Upper lobe of right lung (tissue), 1 donor: ENCODE measurements at regions not wholly inside any gene's neighbourhood (a gene's known extent, or its start where the extent isn't known, plus 50 kb on each side); places are given as distances from the start of the nearest gene placed in this dataset.

Experiments
- ATAC-seq: fragments of 200-7000 bp; cut with Tn5 transposase; one replicate; pipeline ENCODE4 v1.9.1; 2020; ENCODE audit warnings: mild to moderate bottlenecking, moderate library complexity
- DNase-seq: peaks from one replicate; pipeline ENCODE4 v3.0.0-alpha.2; 2020
- H3K27ac ChIP-seq: fragments of 200-600 bp; one replicate; pipeline ENCODE4 v1.8.0; 2022
- H3K27me3 ChIP-seq: fragments of 200-600 bp; one replicate; pipeline ENCODE4 v1.8.0; 2022; ENCODE audit warnings: mild to moderate bottlenecking
- H3K36me3 ChIP-seq: fragments of 200-600 bp; one replicate; pipeline ENCODE4 v1.8.0; 2022
- H3K4me1 ChIP-seq: fragments of 200-600 bp; one replicate; pipeline ENCODE4 v1.8.0; 2022
- H3K4me3 ChIP-seq: fragments of 200-600 bp; one replicate; pipeline ENCODE4 v1.8.0; 2022; ENCODE audit warnings: mild to moderate bottlenecking
- H3K9me3 ChIP-seq: fragments of 200-600 bp; one replicate; pipeline ENCODE4 v1.8.0; 2022
- CTCF ChIP-seq: fragments of 200-600 bp; IDR thresholded peaks from one replicate; pipeline ENCODE4 v1.8.0; 2022; ENCODE audit warnings: antibody characterized with exemption
- intact Hi-C: fragments of 100-400 bp; cut with DNase I; formaldehyde crosslinking; loops from one replicate; pipeline ENCODE4 v1.11.0; 2022
- donor health status: DM: no; HTN: yes; CAD: no; lungs with severe emphysema.

- ATAC-seq (no peak), DNase-seq (no peak)
- intact Hi-C loops = no loop called here
- H3K27me3 ChIP-seq = no peaks in the 10 kb centered on the region
- H3K4me3 ChIP-seq = no peak overlapping the region
- no peak overlapping the region for H3K27ac ChIP-seq
- H3K9me3 ChIP-seq = no peaks in the 10 kb centered on the region
- H3K4me1 ChIP-seq = no peaks in the 10 kb centered on the region
- H3K36me3 ChIP-seq = no peaks in the 10 kb centered on the region
- no peak for TF ChIP-seq CTCF
Observed at GRCh38 chr13:37481885-37482227, 116.7 kb downstream of the POSTN start.

GRCh38 chr13:37481011-37481884, 117.3 kb downstream of the POSTN start:
- Histone ChIP-seq H3K4me1 (no peaks in the 10 kb centered on the region), H3K4me3 (no peak overlapping the region), H3K27ac (no peak overlapping the region), H3K36me3 (no peaks in the 10 kb centered on the region), H3K9me3 (no peaks in the 10 kb centered on the region), H3K27me3 (no peaks in the 10 kb centered on the region)
- intact Hi-C loops = no loop called here
- ATAC-seq = no peak
- no peak for DNase-seq
- TF ChIP-seq CTCF = no peak

- Histone ChIP-seq H3K27ac (no peak overlapping the region), H3K9me3 (no peaks in the 10 kb centered on the region), H3K36me3 (no peaks in the 10 kb centered on the region), H3K4me1 (no peaks in the 10 kb centered on the region), H3K27me3 (no peaks in the 10 kb centered on the region), H3K4me3 (no peak overlapping the region)
- intact Hi-C loops = no loop called here
- no peak for DNase-seq
- no peak for TF ChIP-seq CTCF
- no peak for ATAC-seq
Observed at GRCh38 chr13:37479916-37480315, 118.7 kb downstream of the POSTN start.

- H3K4me3 ChIP-seq = no peak overlapping the region
- no peak for TF ChIP-seq CTCF
- no peak overlapping the region for H3K27ac ChIP-seq
- no peaks in the 10 kb centered on the region for H3K4me1 ChIP-seq
- no peaks in the 10 kb centered on the region for H3K27me3 ChIP-seq
- intact Hi-C loops = no loop called here
- ATAC-seq (no peak), DNase-seq (no peak)
- no peaks in the 10 kb centered on the region for H3K36me3 ChIP-seq
- H3K9me3 ChIP-seq = no peaks in the 10 kb centered on the region
Observed at GRCh38 chr13:37476874-37477273, 121.7 kb downstream of the POSTN start.

GRCh38 chr13:37475966-37476365, 122.6 kb downstream of the POSTN start:
- DNase-seq = no peak
- Histone ChIP-seq H3K4me3 (no peak overlapping the region), H3K27me3 (no peaks in the 10 kb centered on the region), H3K27ac (no peak overlapping the region), H3K9me3 (no peaks in the 10 kb centered on the region), H3K36me3 (no peaks in the 10 kb centered on the region), H3K4me1 (no peaks in the 10 kb centered on the region)
- intact Hi-C loops = no loop called here
- ATAC-seq = no peak
- no peak for TF ChIP-seq CTCF
